WI38 (cell line): ENCODE measurements at regions not wholly inside any gene's neighbourhood (a gene's known extent, or its start where the extent isn't known, plus 50 kb on each side); places are given as distances from the start of the nearest gene placed in this dataset.

Experiments used
- H3K4me3 ChIP-seq: 2 replicates; pipeline ENCODE4 v1.5.1; 2011; ENCODE audit warnings: low read depth, mild to moderate bottlenecking, control low read depth, low read length
- TF ChIP-seq, protein P1 (sequence below): IDR thresholded peaks from 2 replicates; pipeline ENCODE4 v1.5.1; 2012; ENCODE audit warnings: low read depth, mild to moderate bottlenecking, control low read depth, low read length

DNA sequence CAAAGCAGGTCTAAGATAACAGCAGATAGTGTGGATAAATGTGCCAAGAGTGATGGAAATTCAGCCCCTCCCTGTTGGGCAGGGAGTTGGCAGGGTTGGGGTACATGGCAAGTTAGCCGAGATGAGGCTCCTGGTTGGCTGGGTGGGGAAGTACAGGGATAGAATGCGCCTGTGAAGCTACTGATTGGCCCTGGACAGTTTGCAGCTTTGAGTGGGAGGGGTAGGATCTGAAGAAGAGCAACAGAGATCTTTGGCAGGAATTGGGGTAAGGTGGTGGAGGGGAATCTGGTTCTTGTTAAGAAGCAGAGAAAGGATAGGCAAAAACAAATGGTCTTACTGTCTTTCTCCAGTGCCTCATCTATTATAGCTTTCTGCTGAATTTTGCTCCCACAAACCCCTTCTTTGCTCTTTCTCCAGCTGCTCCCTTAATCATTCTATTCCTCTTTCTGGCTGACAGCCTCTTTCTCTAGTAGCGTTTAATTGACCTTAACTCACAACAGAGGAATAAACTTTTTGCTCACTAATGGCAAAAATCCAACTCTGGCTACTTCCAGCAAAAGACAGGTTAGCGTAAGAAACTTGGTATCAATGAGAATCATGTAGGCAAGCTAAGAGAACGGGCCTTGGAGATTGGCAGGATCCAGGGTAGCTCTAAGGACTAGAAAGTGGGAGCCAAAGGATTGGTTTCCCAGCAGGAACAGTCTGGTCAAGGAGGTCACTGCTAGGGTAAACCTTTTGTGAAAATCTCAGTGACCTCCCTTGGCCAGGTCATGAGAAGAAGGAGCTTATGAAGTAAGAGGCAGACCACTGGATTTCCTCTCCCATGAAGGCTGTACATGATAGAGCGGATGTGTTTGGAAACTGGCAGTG lies 86.3 kb upstream of the CARMIL1 start:
- H3K4me3 ChIP-seq = no peak overlapping the region; the same call in 1 of the 2 replicates
- TF ChIP-seq, protein P1, sequence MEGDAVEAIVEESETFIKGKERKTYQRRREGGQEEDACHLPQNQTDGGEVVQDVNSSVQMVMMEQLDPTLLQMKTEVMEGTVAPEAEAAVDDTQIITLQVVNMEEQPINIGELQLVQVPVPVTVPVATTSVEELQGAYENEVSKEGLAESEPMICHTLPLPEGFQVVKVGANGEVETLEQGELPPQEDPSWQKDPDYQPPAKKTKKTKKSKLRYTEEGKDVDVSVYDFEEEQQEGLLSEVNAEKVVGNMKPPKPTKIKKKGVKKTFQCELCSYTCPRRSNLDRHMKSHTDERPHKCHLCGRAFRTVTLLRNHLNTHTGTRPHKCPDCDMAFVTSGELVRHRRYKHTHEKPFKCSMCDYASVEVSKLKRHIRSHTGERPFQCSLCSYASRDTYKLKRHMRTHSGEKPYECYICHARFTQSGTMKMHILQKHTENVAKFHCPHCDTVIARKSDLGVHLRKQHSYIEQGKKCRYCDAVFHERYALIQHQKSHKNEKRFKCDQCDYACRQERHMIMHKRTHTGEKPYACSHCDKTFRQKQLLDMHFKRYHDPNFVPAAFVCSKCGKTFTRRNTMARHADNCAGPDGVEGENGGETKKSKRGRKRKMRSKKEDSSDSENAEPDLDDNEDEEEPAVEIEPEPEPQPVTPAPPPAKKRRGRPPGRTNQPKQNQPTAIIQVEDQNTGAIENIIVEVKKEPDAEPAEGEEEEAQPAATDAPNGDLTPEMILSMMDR = no peak

DNA sequence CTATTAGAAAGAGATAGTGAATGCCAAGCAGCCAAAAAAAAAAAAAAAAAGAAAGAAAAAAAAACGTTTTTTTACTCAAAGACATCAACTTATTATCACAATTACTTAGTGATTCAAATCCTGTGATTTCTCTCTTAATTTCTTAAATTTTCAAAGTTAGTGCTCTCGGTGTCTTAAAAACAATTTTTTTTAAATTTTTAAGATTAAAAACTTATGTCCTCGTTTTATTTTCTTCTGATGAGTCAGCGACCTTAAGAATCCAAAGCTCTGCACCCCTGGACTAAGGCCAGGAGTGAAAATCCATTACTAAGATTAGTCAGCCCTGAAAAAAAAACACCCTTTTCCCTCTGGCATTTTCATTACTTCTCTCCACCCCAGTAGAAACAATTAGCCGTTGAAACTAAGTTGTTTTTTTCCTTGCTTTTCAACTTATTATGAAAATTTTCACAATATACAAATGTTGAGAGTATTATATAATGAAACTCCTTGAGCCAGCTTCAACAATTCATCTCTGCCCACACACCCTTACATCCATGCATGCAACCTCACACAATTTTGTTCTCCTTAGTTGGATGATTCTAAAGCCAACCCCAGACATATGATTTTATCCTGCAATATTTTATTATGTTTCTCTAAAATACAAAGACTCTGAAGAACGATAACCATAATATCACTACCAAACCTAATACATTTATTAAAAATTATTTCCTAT lies 85.6 kb upstream of the CARMIL1 start:
- peak overlapping the region; percentile 2; the same call in 1 of the 2 replicates for H3K4me3 ChIP-seq
- TF ChIP-seq, protein P1 = no peak

DNA sequence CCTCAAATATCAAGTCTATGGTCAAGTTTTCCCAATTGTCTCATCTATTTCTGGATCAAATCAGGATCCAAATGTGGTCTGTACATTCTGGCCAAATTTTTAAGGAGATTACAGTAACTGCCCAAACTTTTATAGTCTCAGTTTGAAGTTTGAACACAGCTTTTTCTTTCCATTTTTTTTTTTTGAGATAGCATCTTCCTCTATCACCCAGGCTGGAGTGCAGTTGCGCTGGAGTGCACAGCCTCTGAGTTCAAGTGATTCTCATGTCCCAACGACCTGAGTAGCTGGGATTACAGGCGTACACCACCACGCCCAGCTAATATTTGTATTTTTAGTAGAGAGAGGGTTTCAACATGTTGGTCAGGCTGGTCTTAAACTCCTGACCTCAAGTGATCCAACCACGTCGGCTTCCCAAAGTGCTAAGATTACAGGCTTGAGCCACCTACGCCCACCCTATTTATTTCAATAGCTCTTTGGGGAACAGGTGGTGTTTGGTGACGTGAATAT lies 84.9 kb upstream of the CARMIL1 start:
- TF ChIP-seq, protein P1 = no peak
- no peak overlapping the region for H3K4me3 ChIP-seq

DNA sequence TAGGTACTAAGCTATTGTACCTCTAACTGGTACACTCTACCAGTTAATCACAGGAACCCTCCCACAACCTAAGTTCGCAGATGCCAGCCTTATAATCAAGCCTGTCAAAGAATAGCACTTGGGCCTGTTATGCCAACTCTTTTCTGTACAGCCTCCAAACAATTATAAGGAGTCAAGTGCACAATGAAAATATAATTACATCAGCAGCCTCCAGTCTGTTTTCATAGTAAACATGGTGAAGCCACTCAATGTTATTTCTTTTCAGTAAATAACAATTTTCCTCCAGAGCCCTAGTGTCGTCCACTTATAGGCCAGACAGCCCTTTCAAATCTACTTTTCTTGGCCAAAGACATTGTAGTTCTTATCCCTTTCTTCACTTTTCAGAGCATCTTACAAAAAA lies 82.7 kb upstream of the CARMIL1 start:
- TF ChIP-seq, protein P1 = no peak
- no peak overlapping the region for H3K4me3 ChIP-seq

DNA sequence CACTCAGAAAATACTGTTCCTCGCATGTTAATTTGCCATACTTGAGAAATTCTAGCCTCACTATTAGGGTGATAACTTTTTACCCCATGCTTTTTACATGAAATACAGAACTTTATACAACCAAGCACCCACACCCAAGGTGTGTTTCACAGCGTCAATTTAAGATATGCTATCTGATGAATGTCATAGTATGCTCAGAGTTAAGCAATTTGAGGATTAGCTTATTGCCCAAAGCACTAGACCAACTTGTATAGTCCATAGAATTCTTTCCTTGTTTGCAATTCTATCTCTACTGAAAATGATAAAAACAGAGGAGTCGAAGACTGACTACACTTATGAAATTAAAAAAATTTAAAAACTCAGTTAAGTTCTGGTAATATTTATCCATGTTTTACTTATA lies 82.1 kb upstream of the CARMIL1 start:
- TF ChIP-seq, protein P1 = no peak
- H3K4me3 ChIP-seq = no peak overlapping the region

DNA sequence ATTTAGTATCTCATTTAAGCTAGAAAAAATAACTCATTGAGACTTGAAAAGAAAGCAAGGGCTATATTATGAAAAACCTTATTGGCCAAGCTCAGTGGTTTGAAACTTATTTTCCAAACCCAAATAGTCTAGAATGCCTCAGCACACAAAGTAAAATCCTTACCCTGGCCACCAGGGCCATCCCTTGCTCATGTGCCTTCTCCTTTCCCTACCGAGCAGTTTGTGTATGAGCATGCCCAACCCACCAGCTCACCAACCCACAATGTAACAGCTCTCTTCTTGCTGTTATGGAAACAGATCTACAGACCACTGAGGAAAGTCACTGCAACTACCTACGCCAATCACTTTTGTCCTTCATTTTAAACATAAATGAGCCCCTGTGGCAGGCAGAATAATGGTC lies 79.6 kb upstream of the CARMIL1 start:
- TF ChIP-seq, protein P1 = no peak
- H3K4me3 ChIP-seq = no peak overlapping the region

DNA sequence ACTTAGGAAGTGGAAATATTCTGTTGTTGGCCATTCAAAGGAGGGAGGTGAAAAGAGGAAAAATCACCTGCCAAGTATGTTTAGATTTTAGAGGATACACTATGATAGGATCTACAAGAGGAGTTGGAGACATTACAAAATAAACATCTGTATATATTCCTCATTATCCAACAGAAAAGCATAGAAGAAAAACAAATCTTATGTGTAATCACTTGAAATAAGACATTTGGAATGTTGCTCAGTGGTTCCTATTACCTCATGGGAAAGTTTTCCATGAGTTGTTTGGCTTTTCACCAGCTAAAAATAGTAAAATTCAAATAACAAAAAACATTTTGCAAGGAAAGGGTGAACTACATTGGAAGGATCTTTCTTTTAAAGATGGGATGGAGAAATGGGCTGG lies 76.7 kb upstream of the CARMIL1 start:
- H3K4me3 ChIP-seq = no peak overlapping the region
- TF ChIP-seq, protein P1 = no peak
